ENCODE measurements at regions not wholly inside any gene's neighbourhood (a gene's known extent, or its start where the extent isn't known, plus 50 kb on each side); places are given as distances from the start of the nearest gene placed in this dataset.

- Histone ChIP-seq H3K27ac (no peak overlapping the region), H3K9me3 (ENCODE audit: low read depth, low read length) (no peaks in the 10 kb centered on the region), H3K9ac (ENCODE audit: insufficient read length) (no peak overlapping the region), H3K36me3 (ENCODE audit: insufficient read depth, low read length) (no peaks in the 10 kb centered on the region), H3K4me3 (no peak overlapping the region)
- DNase-seq (ENCODE audit: low read depth, low spot score), result no peak
- no peak for TF ChIP-seq FOXP2 (optimal IDR thresholded peaks at IDR 0.05; ENCODE audit: control extremely low read depth, extremely low read length, insufficient read depth)
- TF ChIP-seq POLR2AphosphoS5 (IDR thresholded peaks at IDR 0.05; ENCODE audit: borderline replicate concordance, low read depth, low read length), result no peak
- no peak for TF ChIP-seq EZH2 (IDR thresholded peaks at IDR 0.05)
Observed at GRCh38 chr18:51643483-51643882, 446.0 kb upstream of the MEX3C start.

GRCh38 chr18:51645607-51646006 is 448.1 kb upstream of the MEX3C start:
- Histone ChIP-seq H3K36me3 (ENCODE audit: insufficient read depth, low read length) (no peaks in the 10 kb centered on the region), H3K4me3 (no peak overlapping the region), H3K9me3 (ENCODE audit: low read depth, low read length) (no peaks in the 10 kb centered on the region), H3K27ac (no peak overlapping the region), H3K9ac (ENCODE audit: insufficient read length) (no peak overlapping the region)
- DNase-seq (ENCODE audit: low read depth, low spot score), result no peak
- TF ChIP-seq POLR2AphosphoS5 (IDR thresholded peaks at IDR 0.05; ENCODE audit: borderline replicate concordance, low read depth, low read length), result no peak
- TF ChIP-seq EZH2 (IDR thresholded peaks at IDR 0.05), result no peak
- TF ChIP-seq FOXP2 (optimal IDR thresholded peaks at IDR 0.05; ENCODE audit: control extremely low read depth, extremely low read length, insufficient read depth), result no peak

GRCh38 chr18:51647346-51647745 is 449.9 kb upstream of the MEX3C start:
- DNase-seq (ENCODE audit: low read depth, low spot score), result no peak
- H3K36me3 ChIP-seq (ENCODE audit: insufficient read depth, low read length), result no peaks in the 10 kb centered on the region
- no peaks in the 10 kb centered on the region for H3K9me3 ChIP-seq (ENCODE audit: low read depth, low read length)
- H3K27ac ChIP-seq, result no peak overlapping the region
- no peak for TF ChIP-seq POLR2AphosphoS5 (IDR thresholded peaks at IDR 0.05; ENCODE audit: borderline replicate concordance, low read depth, low read length)
- TF ChIP-seq FOXP2 (optimal IDR thresholded peaks at IDR 0.05; ENCODE audit: control extremely low read depth, extremely low read length, insufficient read depth), result no peak
- TF ChIP-seq EZH2 (IDR thresholded peaks at IDR 0.05), result no peak
- no peak overlapping the region for H3K9ac ChIP-seq (ENCODE audit: insufficient read length)
- H3K4me3 ChIP-seq, result no peak overlapping the region

DNA sequence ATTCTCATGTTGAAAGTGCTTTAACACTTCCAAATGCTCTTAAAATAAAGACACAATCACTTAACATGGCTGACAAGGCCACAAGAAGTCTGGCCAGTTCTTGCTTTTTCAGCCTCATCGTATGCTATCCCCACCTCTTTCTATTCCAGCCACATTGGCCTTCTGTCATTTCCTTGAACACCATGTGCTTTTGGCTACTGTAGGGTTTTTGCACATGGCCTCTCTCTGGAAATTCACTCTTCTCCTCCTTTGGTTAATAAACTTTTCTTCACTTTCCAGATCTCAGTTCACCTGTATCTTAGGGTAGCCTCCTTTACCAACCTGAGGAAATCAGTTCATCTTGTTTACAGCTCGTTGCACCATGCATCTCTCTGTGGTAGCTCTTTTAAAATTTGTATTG is 450.5 kb upstream of the MEX3C start:
- DNase-seq (ENCODE audit: low read depth, low spot score), result no peak
- TF ChIP-seq POLR2AphosphoS5 (IDR thresholded peaks at IDR 0.05; ENCODE audit: borderline replicate concordance, low read depth, low read length) (no peak), FOXP2 (optimal IDR thresholded peaks at IDR 0.05; ENCODE audit: control extremely low read depth, extremely low read length, insufficient read depth) (no peak), EZH2 (IDR thresholded peaks at IDR 0.05) (no peak)
- Histone ChIP-seq H3K27ac (no peak overlapping the region), H3K9me3 (ENCODE audit: low read depth, low read length) (no peaks in the 10 kb centered on the region), H3K4me3 (no peak overlapping the region), H3K36me3 (ENCODE audit: insufficient read depth, low read length) (no peaks in the 10 kb centered on the region), H3K9ac (ENCODE audit: insufficient read length) (no peak overlapping the region)

DNA sequence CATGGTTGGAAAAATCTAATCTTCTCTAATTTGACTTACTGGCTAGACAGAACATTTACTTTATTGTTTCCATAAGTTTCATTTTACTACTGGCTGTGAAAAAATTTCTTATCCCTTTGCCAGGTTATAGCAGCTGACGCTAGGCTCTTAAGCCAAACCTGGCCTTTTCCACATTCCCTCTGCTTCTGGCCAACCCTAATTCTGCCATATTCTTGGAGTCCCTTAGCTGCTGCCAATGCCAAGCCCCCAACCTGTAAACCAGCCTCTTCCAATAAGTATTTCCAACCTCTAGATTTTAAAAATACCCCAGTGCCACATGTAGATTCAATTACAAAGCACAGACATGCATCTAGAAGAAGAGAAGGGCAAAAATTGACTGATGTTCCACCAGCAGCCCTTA is 452.3 kb upstream of the MEX3C start:
- no peaks in the 10 kb centered on the region for H3K9me3 ChIP-seq (ENCODE audit: low read depth, low read length)
- H3K27ac ChIP-seq, result no peak overlapping the region
- H3K36me3 ChIP-seq (ENCODE audit: insufficient read depth, low read length), result no peaks in the 10 kb centered on the region
- no peak overlapping the region for H3K4me3 ChIP-seq
- DNase-seq (ENCODE audit: low read depth, low spot score), result no peak
- H3K9ac ChIP-seq (ENCODE audit: insufficient read length), result no peak overlapping the region
- TF ChIP-seq EZH2 (IDR thresholded peaks at IDR 0.05) (no peak), POLR2AphosphoS5 (IDR thresholded peaks at IDR 0.05; ENCODE audit: borderline replicate concordance, low read depth, low read length) (no peak), FOXP2 (optimal IDR thresholded peaks at IDR 0.05; ENCODE audit: control extremely low read depth, extremely low read length, insufficient read depth) (no peak)

DNA sequence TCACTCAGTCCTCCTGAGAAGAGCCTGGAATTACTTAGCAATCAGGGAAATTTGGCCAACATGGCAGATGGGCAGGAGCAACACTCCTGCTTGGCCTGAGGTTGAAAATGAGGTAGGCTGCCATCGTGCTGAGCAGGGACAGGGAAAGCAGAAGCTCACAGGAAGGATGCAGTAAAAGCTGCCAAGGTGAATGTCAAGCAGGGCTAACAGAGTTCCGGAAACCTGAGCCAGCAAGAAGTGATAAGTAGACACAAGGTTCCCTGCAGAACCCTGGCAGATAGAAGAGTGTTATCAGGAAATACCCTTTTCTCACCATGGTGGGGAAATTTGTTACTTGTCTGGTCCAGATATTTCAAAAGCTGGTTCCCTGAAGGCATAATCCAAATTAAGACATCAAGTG is 454.3 kb upstream of the MEX3C start:
- DNase-seq (ENCODE audit: low read depth, low spot score), result no peak
- Histone ChIP-seq H3K4me3 (no peak overlapping the region), H3K9me3 (ENCODE audit: low read depth, low read length) (no peaks in the 10 kb centered on the region), H3K36me3 (ENCODE audit: insufficient read depth, low read length) (no peaks in the 10 kb centered on the region), H3K9ac (ENCODE audit: insufficient read length) (no peak overlapping the region), H3K27ac (no peak overlapping the region)
- no peak for TF ChIP-seq POLR2AphosphoS5 (IDR thresholded peaks at IDR 0.05; ENCODE audit: borderline replicate concordance, low read depth, low read length)
- no peak for TF ChIP-seq FOXP2 (optimal IDR thresholded peaks at IDR 0.05; ENCODE audit: control extremely low read depth, extremely low read length, insufficient read depth)
- TF ChIP-seq EZH2 (IDR thresholded peaks at IDR 0.05), result no peak

- Histone ChIP-seq H3K9ac (ENCODE audit: insufficient read length) (no peak overlapping the region), H3K4me3 (no peak overlapping the region), H3K9me3 (ENCODE audit: low read depth, low read length) (no peaks in the 10 kb centered on the region), H3K27ac (no peak overlapping the region), H3K36me3 (ENCODE audit: insufficient read depth, low read length) (no peaks in the 10 kb centered on the region)
- DNase-seq (ENCODE audit: low read depth, low spot score), result no peak
- TF ChIP-seq POLR2AphosphoS5 (IDR thresholded peaks at IDR 0.05; ENCODE audit: borderline replicate concordance, low read depth, low read length) (no peak), FOXP2 (optimal IDR thresholded peaks at IDR 0.05; ENCODE audit: control extremely low read depth, extremely low read length, insufficient read depth) (no peak), EZH2 (IDR thresholded peaks at IDR 0.05) (no peak)
Observed at GRCh38 chr18:51653507-51654213, 456.2 kb upstream of the MEX3C start.

- Histone ChIP-seq H3K4me3 (no peak overlapping the region; the same call in 1 of the 2 replicates), H3K9ac (ENCODE audit: insufficient read length) (no peak overlapping the region), H3K36me3 (ENCODE audit: insufficient read depth, low read length) (no peaks in the 10 kb centered on the region), H3K27ac (no peak overlapping the region), H3K9me3 (ENCODE audit: low read depth, low read length) (no peaks in the 10 kb centered on the region)
- TF ChIP-seq FOXP2 (optimal IDR thresholded peaks at IDR 0.05; ENCODE audit: control extremely low read depth, extremely low read length, insufficient read depth), result no peak
- TF ChIP-seq EZH2 (IDR thresholded peaks at IDR 0.05), result no peak
- TF ChIP-seq POLR2AphosphoS5 (IDR thresholded peaks at IDR 0.05; ENCODE audit: borderline replicate concordance, low read depth, low read length), result no peak
- no peak for DNase-seq (ENCODE audit: low read depth, low spot score)
Observed at GRCh38 chr18:51654488-51655326, 457.2 kb upstream of the MEX3C start.
